Tibial artery (tissue), 4 donors: ENCODE measurements at regions not wholly inside any gene's neighbourhood (a gene's known extent, or its start where the extent isn't known, plus 50 kb on each side); places are given as distances from the start of the nearest gene placed in this dataset.

ENCODE experiments used
- DNase-seq, 2 donors: peaks; one replicate each; pipeline ENCODE4 v3.0.0-alpha.2; 2019
- H3K27ac ChIP-seq, 2 donors: fragments of 200-600 bp; sonication (generic) in 1 of 2; 1 replicate in 1 of 2; 2 replicates in 1 of 2; pipeline ENCODE4 v1.5.1; 2018 to 2019; ENCODE audit warnings: mild to moderate bottlenecking in 1 of 2
- H3K27me3 ChIP-seq, 2 donors: fragments of 200-600 bp; sonication (generic) in 1 of 2; one replicate each; pipeline versions ENCODE4 v1.5.1 to v1.6.0; 2016 to 2019
- H3K36me3 ChIP-seq, 3 donors: fragments of 200-600 bp; sonication (generic) in 2 of 3; one replicate each; pipeline ENCODE4 v1.5.1; 2016 to 2019; ENCODE audit warnings: mild to moderate bottlenecking in 2 of 3
- H3K4me1 ChIP-seq, 4 donors: fragments of 200-600 bp; sonication (generic) in 2 of 4; 1 replicate in 3 of 4; 2 replicates in 1 of 4; pipeline ENCODE4 v1.5.1; 2016 to 2019
- H3K4me3 ChIP-seq, 2 donors: fragments of 200-600 bp; sonication (generic) in 1 of 2; 1 replicate in 1 of 2; 2 replicates in 1 of 2; pipeline ENCODE4 v1.5.1; 2018 to 2019; ENCODE audit warnings: mild to moderate bottlenecking in 2 of 2
- H3K9me3 ChIP-seq, 3 donors: fragments of 200-600 bp; sonication (generic) in 1 of 3; one replicate each; pipeline ENCODE4 v1.5.1; 2016 to 2019
- intact Hi-C: fragments of 100-400 bp; cut with DNase I; formaldehyde crosslinking; loops from one replicate; pipeline ENCODE4 v1.15.0; 2023; ENCODE audit warnings: low total_unique reads
- TF ChIP-seq, protein P1 (sequence below), 2 experiments: fragments of 200-600 bp in 1 of 2; fragments of 450-650 bp in 1 of 2; IDR thresholded peaks; one replicate each; pipeline ENCODE4 v1.5.1; 2017 to 2019; ENCODE audit warnings: antibody characterized with exemption in 2 of 2, mild to moderate bottlenecking in 1 of 2, moderate library complexity in 1 of 2

DNA sequence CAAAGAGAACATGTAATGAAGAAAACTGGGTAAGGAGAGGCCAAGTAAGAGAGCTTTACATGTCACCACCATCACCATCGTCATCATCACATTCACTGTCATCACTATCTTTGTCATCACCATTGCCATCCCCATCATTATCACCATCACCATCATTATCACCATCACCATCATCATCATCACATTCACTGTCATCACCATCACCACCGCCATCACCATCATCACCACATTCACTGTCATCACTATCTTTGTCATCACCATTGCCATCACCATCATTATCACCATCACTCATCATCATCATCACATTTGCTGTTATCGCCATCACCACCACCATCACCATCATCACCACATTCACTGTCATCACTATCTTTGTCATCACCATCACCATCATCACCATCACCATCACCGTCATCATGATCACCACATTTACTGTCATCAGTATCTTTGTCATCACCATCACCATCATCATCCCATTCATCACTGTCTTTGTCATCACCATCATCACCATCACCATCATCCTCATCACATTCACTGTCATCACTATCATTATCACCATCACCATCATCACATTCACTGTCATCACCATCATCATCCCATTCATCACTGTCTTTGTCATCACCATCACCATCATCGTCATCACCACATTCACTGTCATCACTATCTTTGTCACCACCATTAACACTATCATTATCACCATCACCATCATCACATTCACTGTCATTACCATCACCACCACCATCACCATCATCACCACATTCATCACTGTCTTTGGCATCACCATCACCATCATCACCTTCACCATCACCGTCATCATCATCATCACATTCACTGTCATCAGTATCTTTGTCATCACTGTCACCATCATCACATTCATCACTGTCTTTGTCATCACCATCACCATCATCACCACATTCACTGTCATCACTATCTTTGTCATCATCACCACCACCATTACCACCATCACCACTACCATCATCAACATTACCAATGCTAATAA lies 172.3 kb downstream of the ERMARD start:
- DNase-seq = no peak
- intact Hi-C loops = no loop called here
- no peak overlapping the region for H3K4me3 ChIP-seq

DNA sequence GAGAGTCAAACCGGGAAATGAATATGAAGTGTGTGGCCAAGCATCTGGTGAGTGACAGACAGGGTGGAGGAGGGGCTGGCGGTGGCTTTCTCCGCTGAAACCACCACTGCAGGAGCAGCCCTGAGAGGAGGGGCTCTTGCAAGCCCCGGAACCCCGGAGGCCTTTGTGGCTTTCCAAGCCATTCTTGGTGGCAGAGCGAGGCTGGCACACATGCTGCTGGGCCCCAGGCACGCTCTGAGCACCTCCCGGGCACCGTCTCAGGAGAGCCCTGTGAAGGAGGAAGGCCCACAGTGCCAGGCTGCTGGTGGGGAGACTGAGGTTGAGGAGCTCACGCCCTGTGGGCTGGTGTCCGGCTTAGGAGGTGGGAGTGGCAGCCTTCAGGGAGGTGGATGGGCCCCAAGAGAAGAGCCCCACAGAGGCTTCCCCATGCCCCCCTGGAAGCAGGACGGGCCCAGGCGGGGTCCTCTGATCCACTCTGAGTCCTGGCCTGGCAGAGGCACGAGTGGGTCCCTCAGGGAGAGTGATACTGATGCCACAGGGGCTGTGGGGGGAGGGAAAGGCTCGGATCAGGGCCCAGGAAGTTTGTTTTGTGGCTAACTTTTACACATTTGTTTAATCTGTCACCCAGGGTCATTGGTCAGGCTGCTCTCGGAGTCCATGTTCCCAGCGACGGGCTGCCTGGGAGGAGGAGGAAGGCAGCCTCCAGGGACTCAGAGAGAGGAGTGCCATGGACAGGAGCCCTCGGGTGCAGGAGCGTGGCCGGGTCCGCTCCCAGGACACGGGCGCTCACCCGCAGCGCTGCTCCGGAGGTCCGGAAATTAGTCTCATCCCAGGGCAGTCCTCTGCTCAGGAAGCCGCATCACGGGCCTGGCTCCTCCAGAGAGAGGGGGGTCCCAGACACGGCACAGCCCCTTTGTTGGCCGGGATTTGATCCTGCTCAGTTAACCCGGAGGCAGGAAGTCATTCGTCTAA lies 170.7 kb downstream of the ERMARD start:
- Histone ChIP-seq H3K27ac (no peak overlapping the region), H3K4me3 (no peak overlapping the region), H3K9me3 (no peaks in the 10 kb centered on the region), H3K27me3 (peaks cover 0 to 20% of the 10 kb centered on the region in 2 donors), H3K36me3 (no peaks in the 10 kb centered on the region), H3K4me1 (no peaks in the 10 kb centered on the region)
- TF ChIP-seq, protein P1, sequence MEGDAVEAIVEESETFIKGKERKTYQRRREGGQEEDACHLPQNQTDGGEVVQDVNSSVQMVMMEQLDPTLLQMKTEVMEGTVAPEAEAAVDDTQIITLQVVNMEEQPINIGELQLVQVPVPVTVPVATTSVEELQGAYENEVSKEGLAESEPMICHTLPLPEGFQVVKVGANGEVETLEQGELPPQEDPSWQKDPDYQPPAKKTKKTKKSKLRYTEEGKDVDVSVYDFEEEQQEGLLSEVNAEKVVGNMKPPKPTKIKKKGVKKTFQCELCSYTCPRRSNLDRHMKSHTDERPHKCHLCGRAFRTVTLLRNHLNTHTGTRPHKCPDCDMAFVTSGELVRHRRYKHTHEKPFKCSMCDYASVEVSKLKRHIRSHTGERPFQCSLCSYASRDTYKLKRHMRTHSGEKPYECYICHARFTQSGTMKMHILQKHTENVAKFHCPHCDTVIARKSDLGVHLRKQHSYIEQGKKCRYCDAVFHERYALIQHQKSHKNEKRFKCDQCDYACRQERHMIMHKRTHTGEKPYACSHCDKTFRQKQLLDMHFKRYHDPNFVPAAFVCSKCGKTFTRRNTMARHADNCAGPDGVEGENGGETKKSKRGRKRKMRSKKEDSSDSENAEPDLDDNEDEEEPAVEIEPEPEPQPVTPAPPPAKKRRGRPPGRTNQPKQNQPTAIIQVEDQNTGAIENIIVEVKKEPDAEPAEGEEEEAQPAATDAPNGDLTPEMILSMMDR (IDR thresholded peaks at IDR 0.05) = no peak
- intact Hi-C loops = no loop called here
- DNase-seq = no peak

More for the DNA sequence above, 172.3 kb downstream of the ERMARD start:
- Histone ChIP-seq H3K9me3 (no peaks in the 10 kb centered on the region), H3K27me3 (peaks cover 0 to 23% of the 10 kb centered on the region in 2 donors), H3K4me1 (no peaks in the 10 kb centered on the region), H3K27ac (no peak overlapping the region), H3K36me3 (no peaks in the 10 kb centered on the region)
- TF ChIP-seq, protein P1 (IDR thresholded peaks at IDR 0.05) = no peak

DNA sequence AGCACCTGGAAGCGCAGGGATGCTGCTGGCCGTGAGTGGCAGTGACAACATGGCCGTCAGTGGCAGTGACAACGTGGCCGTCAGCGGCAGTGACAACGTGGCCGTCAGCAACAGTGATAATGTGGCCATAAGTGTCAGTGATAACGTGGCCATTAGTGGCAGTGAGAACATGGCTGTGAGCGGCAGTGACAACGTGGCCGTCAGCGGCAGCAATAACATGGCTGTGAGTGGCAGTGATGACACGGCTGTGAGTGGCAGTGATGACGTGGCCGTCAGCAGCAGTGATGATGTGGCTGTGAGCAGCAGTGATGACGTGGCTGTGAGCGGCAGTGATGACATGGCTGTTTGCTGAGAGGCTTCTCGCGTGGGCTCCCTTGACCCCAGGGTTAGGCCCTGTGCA lies 169.8 kb downstream of the ERMARD start:
- no peak for DNase-seq
- TF ChIP-seq, protein P1 (IDR thresholded peaks at IDR 0.05) = no peak
- Histone ChIP-seq H3K9me3 (no peaks in the 10 kb centered on the region), H3K27ac (no peak overlapping the region), H3K36me3 (no peaks in the 10 kb centered on the region), H3K27me3 (peaks cover 0 to 21% of the 10 kb centered on the region in 2 donors), H3K4me1 (no peaks in the 10 kb centered on the region), H3K4me3 (no peak overlapping the region)
- intact Hi-C loops = no loop called here

DNA sequence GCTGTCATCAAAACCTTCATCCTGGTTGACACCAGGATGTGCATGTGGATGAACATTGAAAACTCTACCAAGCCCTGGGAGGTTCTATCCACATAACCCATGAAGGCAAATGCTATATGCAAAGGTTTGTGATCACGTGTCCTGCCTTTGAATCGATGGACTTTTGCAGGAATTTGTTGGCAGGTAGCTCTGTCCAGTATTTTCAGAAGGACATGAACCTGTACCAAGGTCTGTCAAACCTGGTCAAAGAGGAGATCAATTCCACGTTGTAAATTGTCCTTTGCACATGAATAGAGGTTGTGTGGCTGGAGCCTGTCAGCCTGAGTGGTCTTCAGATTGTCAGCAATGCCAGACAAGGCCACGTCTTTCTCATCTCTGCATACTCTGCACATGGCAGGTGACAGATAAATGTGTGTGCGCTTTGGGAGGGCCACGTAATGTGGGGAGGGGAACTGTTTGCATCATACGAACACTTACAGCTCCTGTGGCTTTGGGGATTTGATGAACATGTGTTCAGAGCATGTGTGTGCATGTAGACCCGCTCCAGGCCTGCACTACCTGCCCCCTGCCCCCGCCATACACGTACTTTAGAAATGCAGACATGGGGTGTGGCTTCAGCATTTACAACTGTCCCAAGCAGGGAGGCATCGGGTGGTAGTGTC lies 169.1 kb downstream of the ERMARD start:
- Histone ChIP-seq H3K27me3 (peaks cover 0 to 28% of the 10 kb centered on the region in 2 donors), H3K9me3 (no peaks in the 10 kb centered on the region), H3K4me3 (no peak overlapping the region), H3K4me1 (no peaks in the 10 kb centered on the region), H3K27ac (no peak overlapping the region), H3K36me3 (no peaks in the 10 kb centered on the region)
- no peak for DNase-seq
- TF ChIP-seq, protein P1 (IDR thresholded peaks at IDR 0.05) = no peak
- intact Hi-C loops = no loop called here

DNA sequence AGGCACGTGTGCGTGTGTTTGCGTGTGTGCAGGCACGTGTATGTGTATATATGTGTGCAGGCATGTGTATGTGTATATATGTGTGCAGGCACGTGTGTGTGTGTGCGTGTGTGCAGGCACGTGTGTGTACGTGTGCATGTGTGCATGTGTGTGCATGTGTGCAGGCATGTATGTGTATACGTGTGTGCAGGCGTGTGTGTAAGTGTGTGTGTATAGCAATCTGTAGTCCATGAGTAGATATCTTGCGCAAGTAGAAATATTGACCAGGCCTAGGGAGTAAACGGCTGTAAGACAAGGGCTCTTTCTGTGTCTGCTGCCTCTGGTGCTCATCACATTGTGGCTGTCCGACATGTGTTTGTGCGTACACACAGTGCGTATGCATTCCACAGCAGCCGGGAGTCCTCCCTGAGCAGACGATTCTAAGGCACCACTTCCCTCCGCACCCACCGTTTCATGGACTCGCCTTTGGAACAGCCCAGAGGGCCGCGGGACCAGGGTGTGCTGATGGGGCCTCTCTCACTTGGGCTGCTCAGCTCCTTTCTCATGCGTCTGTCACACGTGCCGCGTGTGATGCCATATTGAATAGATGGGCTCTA lies 167.6 kb downstream of the ERMARD start:
- no peaks in the 10 kb centered on the region for H3K9me3 ChIP-seq
- intact Hi-C loops = no loop called here
- H3K4me3 ChIP-seq = no peak overlapping the region
- H3K27ac ChIP-seq = no peak overlapping the region
- TF ChIP-seq, protein P1 (IDR thresholded peaks at IDR 0.05) = no peak
- no peaks in the 10 kb centered on the region for H3K36me3 ChIP-seq
- H3K27me3 ChIP-seq = peaks cover 0 to 34% of the 10 kb centered on the region in 2 donors
- H3K4me1 ChIP-seq = no peaks in the 10 kb centered on the region
- DNase-seq = no peak
